A673 (cell line): ENCODE measurements at regions not wholly inside any gene's neighbourhood (a gene's known extent, or its start where the extent isn't known, plus 50 kb on each side); places are given as distances from the start of the nearest gene placed in this dataset.

Source experiments
- BruUV-seq: library from RNA; stranded (reverse); fragments of 400-500 nt; replicated peaks from 2 replicates; lab custom pipeline; 2021; lab: Mats Ljungman, UMichigan
- CTCF ChIA-PET: fragments of 300-600 bp; sonication (Branson Sonifier 250); formaldehyde crosslinking; loops from one replicate; lab custom pipeline; 2022; ENCODE audit warnings: antibody characterized with exemption; lab: Charles Lee
- POLR2A ChIA-PET: fragments of 300-600 bp; sonication (Branson Sonifier 250); formaldehyde crosslinking; loops from one replicate; lab custom pipeline; 2022; ENCODE audit warnings: antibody characterized with exemption; ENCODE audit not compliant: low non-redundant PET; lab: Charles Lee
- DNase-seq: peaks from one replicate; pipeline ENCODE4 v3.0.0-alpha.2; 2015; ENCODE audit warnings: low spot score
- H3K27ac ChIP-seq: fragments of 200-600 bp; sonication (generic); 2 replicates; pipeline ENCODE4 v1.5.1; 2016; ENCODE audit warnings: mixed run types, low read depth, mild to moderate bottlenecking, mixed read lengths, antibody characterized with exemption, low read length; ENCODE audit not compliant: poor library complexity, severe bottlenecking
- H3K27me3 ChIP-seq: fragments of 200-600 bp; sonication (generic); replicated peaks from 2 replicates; pipeline ENCODE4 v1.6.1; 2017; ENCODE audit warnings: mixed run types, low read depth, mild to moderate bottlenecking, mixed read lengths, antibody characterized with exemption, low read length; ENCODE audit not compliant: insufficient read depth, poor library complexity
- H3K36me3 ChIP-seq: fragments of 200-600 bp; sonication (generic); 2 replicates; pipeline ENCODE4 v1.6.1; 2016; ENCODE audit warnings: mixed run types, mild to moderate bottlenecking, mixed read lengths, antibody characterized with exemption, low read length; ENCODE audit not compliant: insufficient read depth, poor library complexity, severe bottlenecking
- H3K4me1 ChIP-seq: fragments of 200-600 bp; sonication (generic); 2 replicates; pipeline ENCODE4 v1.6.1; 2017; ENCODE audit warnings: mixed run types, mild to moderate bottlenecking, mixed read lengths, antibody characterized with exemption, low read length; ENCODE audit not compliant: insufficient read depth, poor library complexity, severe bottlenecking
- H3K4me3 ChIP-seq: fragments of 200-600 bp; sonication (generic); 2 replicates; pipeline ENCODE4 v1.5.1; 2016; ENCODE audit warnings: low read depth, mixed run types, mild to moderate bottlenecking, mixed read lengths, low read length; ENCODE audit not compliant: poor library complexity, severe bottlenecking
- H3K9me3 ChIP-seq: fragments of 200-600 bp; sonication (generic); 2 replicates; pipeline ENCODE4 v1.6.1; 2016; ENCODE audit warnings: mixed run types, low read depth, mild to moderate bottlenecking, mixed read lengths, antibody characterized with exemption, low read length; ENCODE audit not compliant: poor library complexity, severe bottlenecking
- CTCF ChIP-seq: fragments of 300-800, 200-600 bp; sonication (generic); conservative IDR thresholded peaks from 2 replicates; pipeline ENCODE4 v1.5.1; 2017; ENCODE audit warnings: low read depth, mild to moderate bottlenecking, antibody characterized with exemption, low read length, moderate library complexity, mixed read lengths
- EZH2 ChIP-seq: fragments of 200-600 bp; sonication (generic); IDR thresholded peaks from 2 replicates; pipeline ENCODE4 v1.6.1; 2017; ENCODE audit warnings: borderline replicate concordance, low read depth, mild to moderate bottlenecking, mixed read lengths, antibody characterized with exemption, low read length; ENCODE audit not compliant: poor library complexity, severe bottlenecking
- intact Hi-C: fragments of 100-400 bp; cut with micrococcal nuclease; formaldehyde crosslinking; loops from one replicate; pipeline ENCODE4 v1.10.0; 2022; ENCODE audit not compliant: unreplicated experiment

DNA sequence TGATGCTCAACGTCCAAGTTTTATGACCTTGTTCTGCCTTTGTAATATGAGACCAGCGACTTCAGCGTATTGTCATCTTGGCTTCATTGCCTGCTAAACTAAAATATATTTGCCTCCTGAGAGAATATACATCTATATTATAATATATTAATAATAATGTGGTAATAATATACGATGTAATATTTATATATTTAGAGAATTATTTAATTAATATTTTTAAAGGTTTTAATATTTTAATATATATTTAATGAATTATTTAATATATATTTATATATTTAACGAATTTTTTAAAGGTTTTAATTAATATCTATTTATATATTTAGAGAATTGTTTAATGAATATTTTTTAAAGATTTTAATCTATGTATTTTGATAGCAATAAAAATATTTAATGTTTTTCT is 700.7 kb downstream of the TAF11L14 start:
- BruUV-seq, result no TSS peak
- Histone ChIP-seq H3K27ac (no peak overlapping the region), H3K36me3 (no peaks in the 10 kb centered on the region), H3K4me1 (no peaks in the 10 kb centered on the region), H3K27me3 (no peaks in the 10 kb centered on the region), H3K4me3 (no peak overlapping the region), H3K9me3 (no peaks in the 10 kb centered on the region)
- ChIA-PET CTCF (no interaction called here), POLR2A (no interaction called here)
- DNase-seq, result no peak
- TF ChIP-seq CTCF (no peak), EZH2 (no peak)
- intact Hi-C loops, result no loop called here

DNA sequence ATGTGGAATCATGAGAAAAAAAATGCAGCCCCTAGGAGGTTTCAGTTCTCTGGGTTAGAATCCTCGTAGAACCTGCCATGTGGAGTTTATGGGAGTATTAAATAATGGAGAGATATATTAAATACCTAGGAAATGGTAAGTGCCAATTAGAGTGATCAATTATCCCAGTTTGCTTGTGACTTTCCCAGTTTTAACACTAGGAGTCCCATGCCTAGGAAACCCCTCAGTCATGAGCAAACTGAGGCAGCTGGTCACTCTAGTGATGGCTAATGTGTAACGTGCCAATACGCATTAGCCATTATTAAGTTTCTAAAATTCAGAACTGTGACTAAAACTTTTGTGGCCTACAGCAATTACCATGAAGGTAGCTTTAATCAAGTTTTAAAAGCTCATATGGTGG is 720.6 kb downstream of the TAF11L14 start:
- Histone ChIP-seq H3K9me3 (no peaks in the 10 kb centered on the region), H3K27me3 (no peaks in the 10 kb centered on the region), H3K36me3 (no peaks in the 10 kb centered on the region), H3K4me3 (no peak overlapping the region), H3K4me1 (no peaks in the 10 kb centered on the region), H3K27ac (no peak overlapping the region)
- ChIA-PET CTCF (no interaction called here), POLR2A (no interaction called here)
- TF ChIP-seq EZH2, result no peak
- no peak for TF ChIP-seq CTCF
- no peak for DNase-seq
- BruUV-seq, result no TSS peak
- intact Hi-C loops, result no loop called here

DNA sequence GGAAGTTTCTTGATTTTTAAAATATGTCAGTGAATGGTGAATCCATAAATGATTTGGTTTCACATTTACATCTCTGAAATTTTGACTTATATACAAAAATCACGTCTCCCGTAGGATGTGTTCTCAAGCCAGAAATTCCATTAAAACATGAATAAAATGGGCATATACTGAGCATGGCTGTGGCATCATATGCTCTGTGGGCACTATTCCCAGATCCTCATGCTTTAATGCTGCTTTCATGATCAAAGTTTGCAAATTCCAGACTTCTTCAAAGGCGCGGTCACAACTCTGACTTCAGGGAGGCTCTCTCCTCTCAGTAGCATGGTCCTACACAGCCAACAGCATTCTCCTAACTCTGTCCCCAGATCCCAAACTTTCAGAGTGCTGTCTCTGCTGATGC is 723.2 kb downstream of the TAF11L14 start:
- Histone ChIP-seq H3K36me3 (no peaks in the 10 kb centered on the region), H3K4me1 (no peaks in the 10 kb centered on the region), H3K27ac (no peak overlapping the region), H3K4me3 (no peak overlapping the region), H3K9me3 (no peaks in the 10 kb centered on the region), H3K27me3 (no peaks in the 10 kb centered on the region)
- intact Hi-C loops, result no loop called here
- CTCF ChIA-PET, result no interaction called here
- TF ChIP-seq EZH2 (no peak), CTCF (no peak)
- no TSS peak for BruUV-seq
- POLR2A ChIA-PET, result no interaction called here
- DNase-seq, result no peak
